ENCODE measurements at regions not wholly inside any gene's neighbourhood (a gene's known extent, or its start where the extent isn't known, plus 50 kb on each side); places are given as distances from the start of the nearest gene placed in this dataset.
"Not testable (repeated sequence)": the region's sequence is repeated elsewhere in the genome, so short reads cannot be mapped to it uniquely, and the experiment has no call there.

DNA sequence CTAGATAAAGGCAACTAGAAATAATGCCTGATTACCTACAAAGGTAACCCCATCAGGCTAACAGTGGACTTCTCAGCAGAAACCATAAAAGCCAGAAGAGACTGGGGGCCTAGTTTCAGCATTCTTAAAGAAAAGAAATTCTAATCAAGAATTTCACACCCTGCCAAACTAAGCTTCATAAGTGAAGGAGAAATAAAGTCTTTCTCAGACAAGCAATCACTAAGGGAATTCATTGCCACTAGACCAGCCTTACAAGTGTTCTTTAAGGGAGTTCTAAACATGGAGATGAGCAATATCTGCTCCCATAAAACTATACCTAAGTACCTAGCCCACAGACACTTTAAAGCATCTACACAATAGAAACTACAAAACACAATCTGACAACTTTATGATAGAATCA is 823.5 kb downstream of the PCDH17 start:
- H3K27ac ChIP-seq: no peak overlapping the region

DNA sequence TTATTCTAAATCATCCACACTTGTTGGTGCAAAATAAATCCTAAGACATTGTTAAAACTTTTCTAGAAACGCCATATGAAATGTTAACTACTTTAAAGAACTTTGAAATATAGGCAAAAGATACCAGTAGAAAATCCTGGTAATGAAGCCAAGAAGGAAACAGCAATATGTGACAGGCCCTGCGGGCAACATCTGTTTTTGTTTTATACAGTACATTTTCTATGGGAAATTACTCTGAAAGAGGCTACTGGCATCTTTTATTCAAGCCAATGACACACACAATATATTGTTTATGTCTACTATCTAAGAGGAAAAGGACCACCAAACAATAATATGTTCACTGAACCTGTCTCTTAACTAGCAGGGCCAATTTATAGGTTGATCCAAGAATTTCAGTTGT is 829.7 kb downstream of the PCDH17 start:
- Histone ChIP-seq H3K27ac (no peak overlapping the region), H3K4me3 (no peak overlapping the region)

More for the DNA sequence above, 823.5 kb downstream of the PCDH17 start:
- no peak overlapping the region for H3K4me3 ChIP-seq

DNA sequence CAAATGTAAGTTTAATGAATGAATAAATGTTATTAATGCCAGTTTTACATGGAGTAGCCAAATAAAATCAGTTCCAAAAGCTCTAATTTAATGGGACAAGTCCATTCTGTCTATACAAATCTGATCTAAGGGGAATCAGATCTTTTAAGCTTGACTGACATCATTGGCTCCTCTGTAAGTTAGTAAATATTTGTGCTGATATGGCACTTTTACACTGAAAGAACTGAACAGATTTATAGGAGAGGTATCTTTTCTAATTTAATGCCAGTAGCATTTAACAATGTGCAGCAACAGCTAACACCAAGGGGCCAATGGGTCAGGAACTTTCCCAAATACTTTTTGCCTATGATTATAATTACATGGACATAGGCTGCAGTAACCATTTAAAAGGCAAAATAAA is 832.3 kb downstream of the PCDH17 start:
- Histone ChIP-seq H3K27ac (no peak overlapping the region), H3K4me3 (no peak overlapping the region)

DNA sequence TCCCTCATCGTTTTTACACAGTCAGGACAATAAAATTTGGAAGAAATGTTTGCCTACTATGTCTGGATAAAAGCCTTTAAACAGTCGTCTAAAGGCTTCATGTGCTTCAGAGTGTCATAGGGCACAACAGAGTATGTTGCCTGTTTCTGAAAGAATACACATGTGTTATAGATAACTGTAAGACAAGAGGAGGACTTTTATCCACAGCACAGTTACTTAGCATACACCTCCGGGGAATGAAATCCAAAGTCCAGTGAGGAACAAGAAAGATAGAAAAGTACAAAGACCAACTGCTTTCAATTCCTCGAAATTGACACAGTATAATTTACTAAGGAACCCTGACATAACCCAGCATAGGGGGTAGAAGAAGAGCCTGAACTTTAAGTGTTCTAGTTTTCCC is 835.6 kb downstream of the PCDH17 start:
- no peak overlapping the region for H3K27ac ChIP-seq
- H3K4me3 ChIP-seq: no peak overlapping the region

DNA sequence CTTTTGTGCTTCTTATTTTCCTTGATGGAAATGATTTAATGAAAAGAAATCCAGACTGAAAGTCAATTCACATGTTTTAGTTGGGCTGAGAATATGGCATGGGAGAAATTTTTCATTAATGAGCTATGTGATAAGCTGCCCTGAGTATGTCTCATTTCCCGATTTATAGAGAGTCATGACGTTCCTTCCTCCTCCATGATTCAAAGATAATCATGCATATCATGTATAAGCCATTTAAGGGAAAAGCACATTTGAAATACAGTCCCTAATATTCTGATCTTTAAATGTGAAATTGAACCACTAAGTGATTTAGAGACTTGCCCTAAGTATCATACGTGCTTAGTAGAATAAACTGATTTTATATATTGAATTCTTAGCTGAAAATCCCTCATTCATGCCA is 840.9 kb downstream of the PCDH17 start:
- Histone ChIP-seq H3K27ac (no peak overlapping the region), H3K4me3 (no peak overlapping the region)

GRCh38 chr13:58474581-58474980 is 843.0 kb downstream of the PCDH17 start:
- no peak overlapping the region for H3K27ac ChIP-seq
- no peak overlapping the region for H3K4me3 ChIP-seq

DNA sequence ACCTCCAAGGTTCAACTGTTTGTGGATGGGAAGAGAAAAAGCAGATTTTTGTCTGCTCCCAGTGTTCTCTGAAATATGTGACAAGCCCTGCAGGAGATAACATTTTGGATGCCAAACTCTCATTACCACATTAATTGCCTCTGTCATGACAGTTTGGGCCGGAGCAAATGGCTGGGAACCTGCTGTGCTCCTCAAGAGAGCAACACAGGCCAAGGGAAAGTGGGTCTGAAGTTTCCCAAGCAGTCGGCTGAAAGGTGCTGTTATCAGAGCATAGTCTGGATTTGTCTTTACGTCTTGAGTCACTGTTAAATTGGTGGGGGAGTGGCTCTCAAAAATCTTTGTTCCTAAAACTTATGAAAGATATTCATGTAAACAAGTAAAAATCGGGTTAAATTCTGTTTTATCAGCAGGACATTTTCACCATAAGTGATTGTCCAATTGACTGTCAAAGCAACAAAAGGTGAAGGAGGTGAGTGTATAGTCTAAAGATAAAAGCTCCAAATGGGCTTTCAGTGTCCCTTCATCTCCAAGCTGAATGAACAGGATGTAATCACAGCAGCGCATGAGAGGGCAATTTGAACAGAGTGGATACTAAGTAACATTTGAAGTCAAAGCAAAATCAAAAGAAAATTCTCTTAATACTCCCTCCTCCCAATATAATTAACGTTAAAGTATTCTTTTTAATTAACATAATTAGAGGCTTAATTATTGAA is 844.8 kb downstream of the PCDH17 start:
- no peak overlapping the region for H3K27ac ChIP-seq
- H3K4me3 ChIP-seq: no peak overlapping the region

- Histone ChIP-seq H3K4me3 (no peak overlapping the region), H3K27ac (no peak overlapping the region)
Observed at GRCh38 chr13:58478858-58479257, 847.3 kb downstream of the PCDH17 start.

DNA sequence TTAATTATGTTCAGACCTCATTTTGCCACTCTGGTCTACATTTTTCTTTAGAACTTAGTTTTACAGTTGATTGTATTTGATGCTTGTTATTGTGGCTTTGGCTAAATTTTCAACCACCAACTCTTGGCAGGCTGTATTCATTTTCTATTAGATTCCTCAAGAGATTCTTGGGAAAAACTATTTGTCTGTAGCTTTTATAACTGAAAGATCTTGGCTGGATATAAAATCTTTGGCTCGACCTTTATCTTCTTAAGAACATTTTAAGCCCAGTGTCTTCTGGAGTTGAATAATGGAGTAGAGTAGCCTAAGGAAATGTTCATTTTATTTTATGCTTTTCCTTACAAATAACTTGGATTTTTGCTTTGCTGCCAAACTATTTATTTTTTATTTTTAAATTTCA is 848.5 kb downstream of the PCDH17 start:
- Histone ChIP-seq H3K27ac (no peak overlapping the region), H3K4me3 (no peak overlapping the region)

GRCh38 chr13:58488251-58488650 is 856.7 kb downstream of the PCDH17 start:
- no peak overlapping the region for H3K27ac ChIP-seq
- H3K4me3 ChIP-seq: no peak overlapping the region

- H3K4me3 ChIP-seq: no peak overlapping the region
Observed at GRCh38 chr13:58495668-58496067, 864.1 kb downstream of the PCDH17 start.

GRCh38 chr13:58500938-58501337 is 869.4 kb downstream of the PCDH17 start:
- Histone ChIP-seq H3K27ac (no peak overlapping the region), H3K4me3 (no peak overlapping the region)

More at GRCh38 chr13:58495668-58496067, 864.1 kb downstream of the PCDH17 start:
- H3K27ac ChIP-seq: no peak overlapping the region

GRCh38 chr13:58504202-58504700 is 872.7 kb downstream of the PCDH17 start:
- not testable (repeated sequence) for H3K27ac ChIP-seq, H3K4me3 ChIP-seq

DNA sequence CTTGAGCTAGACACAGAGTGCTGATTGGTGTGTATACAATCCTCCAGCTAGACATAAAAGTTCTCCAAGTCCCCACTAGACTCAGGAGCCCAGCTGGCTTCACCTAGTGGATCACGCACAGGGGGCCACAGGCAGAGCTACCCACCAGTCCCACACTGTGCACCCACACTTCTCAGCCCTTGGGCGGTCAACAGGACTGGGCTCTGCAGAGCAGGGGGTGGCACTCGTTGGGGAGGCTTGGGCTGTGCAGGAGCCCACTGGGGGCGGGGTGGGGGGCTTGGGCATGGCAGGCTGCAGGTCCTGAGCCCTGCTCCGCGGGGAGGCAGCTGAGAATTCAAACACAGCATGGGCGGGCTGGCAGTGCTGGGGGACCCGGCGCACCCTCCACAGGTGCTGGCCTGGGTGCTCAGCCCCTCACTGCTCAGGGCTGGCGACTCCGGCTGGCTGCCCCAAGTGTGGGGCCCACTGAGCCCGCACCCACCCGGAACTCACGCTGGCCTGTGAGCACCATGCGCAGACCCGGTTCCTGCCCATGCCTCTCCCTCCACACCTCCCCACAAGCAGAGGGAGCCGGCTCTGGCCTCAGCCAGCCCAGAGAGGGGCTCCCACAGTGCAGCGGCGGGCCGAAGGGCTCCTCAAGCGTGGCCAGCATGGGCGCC is 873.8 kb downstream of the PCDH17 start:
- H3K4me3 ChIP-seq, H3K27ac ChIP-seq: not testable (repeated sequence)

- Histone ChIP-seq H3K27ac (no peak overlapping the region), H3K4me3 (no peak overlapping the region)
Observed at GRCh38 chr13:58528351-58528750, 896.8 kb downstream of the PCDH17 start.

DNA sequence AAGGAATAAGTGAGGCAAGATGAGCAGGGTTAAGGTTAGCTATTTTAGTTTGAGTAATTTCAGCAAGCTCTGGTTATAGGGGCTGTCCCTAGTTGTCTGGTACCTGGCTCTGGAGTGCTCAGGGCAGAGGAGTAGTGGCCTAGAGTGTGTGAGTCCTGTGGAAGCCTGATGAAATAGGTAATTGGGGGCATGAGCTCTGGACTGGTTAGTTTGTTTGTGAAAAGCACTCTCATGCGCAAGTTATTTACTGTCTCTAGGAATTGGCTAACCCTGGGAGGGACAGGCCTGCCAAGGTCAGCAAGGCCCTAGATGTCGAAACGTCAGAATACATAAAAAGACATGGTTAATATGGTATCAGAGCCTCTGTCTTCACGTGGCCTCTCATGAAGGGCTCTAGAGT is 900.1 kb downstream of the PCDH17 start:
- Histone ChIP-seq H3K4me3 (no peak overlapping the region), H3K27ac (no peak overlapping the region)

DNA sequence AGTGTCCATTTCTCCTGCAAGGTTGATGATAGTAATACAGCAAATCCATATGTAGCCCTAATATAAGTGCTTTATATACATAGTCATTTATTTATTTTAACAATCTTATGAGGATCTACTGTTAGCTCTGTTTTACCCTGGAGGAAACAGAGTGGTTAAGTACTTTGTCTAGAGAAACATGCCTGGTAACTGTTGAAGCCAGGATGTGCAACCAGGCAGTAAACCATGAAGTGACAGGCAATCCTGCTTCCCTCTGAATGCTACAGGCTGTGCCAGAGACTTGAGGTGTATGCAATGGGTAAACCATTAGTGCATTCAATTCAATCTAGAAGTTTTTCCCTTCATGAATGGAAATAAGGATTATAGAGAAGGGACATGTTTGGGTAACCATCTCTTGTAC is 911.0 kb downstream of the PCDH17 start:
- Histone ChIP-seq H3K27ac (no peak overlapping the region), H3K4me3 (no peak overlapping the region)

GRCh38 chr13:58547419-58547818 is 915.9 kb downstream of the PCDH17 start:
- H3K4me3 ChIP-seq: no peak overlapping the region
- no peak overlapping the region for H3K27ac ChIP-seq

DNA sequence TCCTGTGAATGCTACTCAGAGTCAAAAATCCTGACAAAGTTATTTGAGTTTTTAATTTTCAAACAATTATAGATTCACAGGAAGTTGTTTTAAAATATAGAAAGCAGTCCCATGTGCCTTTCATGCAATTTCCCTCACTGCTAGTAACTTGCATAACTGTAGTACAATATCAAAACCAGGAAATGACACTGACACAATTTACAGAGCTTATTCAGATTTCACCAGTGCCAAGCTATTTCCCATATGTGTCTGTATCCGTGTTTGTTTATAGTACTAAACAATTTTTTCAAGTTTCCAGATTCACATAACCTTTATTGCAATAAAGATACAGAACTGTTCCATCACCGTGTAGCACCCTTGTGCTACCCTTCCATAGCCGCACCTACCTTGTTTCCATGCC is 934.6 kb downstream of the PCDH17 start:
- Histone ChIP-seq H3K4me3 (no peak overlapping the region), H3K27ac (no peak overlapping the region)

- H3K4me3 ChIP-seq: no peak overlapping the region
Observed at GRCh38 chr13:58573743-58574142, 942.2 kb downstream of the PCDH17 start.

DNA sequence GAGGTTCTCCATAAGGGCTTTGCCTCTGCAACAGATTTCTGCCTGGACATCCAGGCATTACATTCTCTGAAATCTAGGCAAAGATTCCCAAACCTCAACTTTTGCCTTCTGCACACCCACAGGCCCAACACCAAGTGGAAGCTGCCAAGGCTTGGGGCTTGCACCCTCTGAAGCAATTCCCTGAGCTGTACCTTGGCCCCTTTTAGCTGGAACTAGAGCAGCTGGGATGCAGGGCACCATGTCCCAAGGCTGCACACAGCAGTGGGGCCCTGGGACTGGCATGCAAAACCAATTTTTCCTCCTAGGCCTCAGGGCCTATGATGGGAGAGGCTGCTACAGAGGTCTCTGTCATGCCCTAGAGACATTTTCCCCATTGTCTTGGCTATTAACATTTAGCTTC is 943.2 kb downstream of the PCDH17 start:
- Histone ChIP-seq H3K27ac (no peak overlapping the region), H3K4me3 (no peak overlapping the region)

More at GRCh38 chr13:58573743-58574142, 942.2 kb downstream of the PCDH17 start:
- no peak overlapping the region for H3K27ac ChIP-seq

All from skin epidermis (tissue), 12 donors.